ENCODE measurements at regions not wholly inside any gene's neighbourhood (a gene's known extent, or its start where the extent isn't known, plus 50 kb on each side); places are given as distances from the start of the nearest gene placed in this dataset.

GRCh38 chr10:117492504-117492903 is 50.0 kb upstream of the EMX2 start:
- TF ChIP-seq POLR2A (IDR thresholded peaks at IDR 0.05) (no peak), CTCF (IDR thresholded peaks at IDR 0.05) (no peak)
